CD14-positive monocyte (primary cell): ENCODE measurements at regions not wholly inside any gene's neighbourhood (a gene's known extent, or its start where the extent isn't known, plus 50 kb on each side); places are given as distances from the start of the nearest gene placed in this dataset.

ENCODE experiments used
- DNase-seq, 3 donors: peaks; one replicate each; pipeline ENCODE4 v3.0.0-alpha.2; 2011 to 2022
- H2AFZ ChIP-seq: 2 replicates; pipeline ENCODE4 v1.6.0; 2012; ENCODE audit warnings: mild to moderate bottlenecking, low read depth, low read length, inconsistent platforms; ENCODE audit not compliant: insufficient read depth, poor library complexity, severe bottlenecking
- H3K27ac ChIP-seq, 2 donors: 1 replicate in 1 of 2; 2 replicates in 1 of 2; pipeline ENCODE4 v1.5.1; 2012 to 2013; ENCODE audit warnings: low read length in 2 of 2, control low read depth in 1 of 2, inconsistent platforms in 1 of 2, low read depth in 1 of 2, mild to moderate bottlenecking in 1 of 2
- H3K27me3 ChIP-seq, 2 donors: one replicate each; pipeline versions ENCODE4 v1.6.0 to v1.6.1; 2011 to 2013; ENCODE audit warnings: low read length in 2 of 2; ENCODE audit not compliant: control insufficient read depth in 2 of 2, insufficient read depth in 2 of 2
- H3K36me3 ChIP-seq, 2 donors: replicated peaks in 1 of 2; 1 replicate in 1 of 2; 2 replicates in 1 of 2; pipeline versions ENCODE4 v1.5.1 to v1.6.1; 2012 to 2013; ENCODE audit warnings: low read length in 2 of 2, control low read depth in 1 of 2, inconsistent platforms in 1 of 2, mild to moderate bottlenecking in 1 of 2; ENCODE audit not compliant: insufficient read depth in 2 of 2, control insufficient read depth in 1 of 2
- H3K4me1 ChIP-seq, 2 donors: 1 replicate in 1 of 2; 2 replicates in 1 of 2; pipeline versions ENCODE4 v1.5.1 to v1.6.1; 2012 to 2013; ENCODE audit warnings: low read length in 2 of 2, control low read depth in 1 of 2, inconsistent platforms in 1 of 2, mild to moderate bottlenecking in 1 of 2, moderate library complexity in 1 of 2; ENCODE audit not compliant: insufficient read depth in 2 of 2, control insufficient read depth in 1 of 2
- H3K4me2 ChIP-seq: replicated peaks from 2 replicates; pipeline ENCODE3; 2012; ENCODE audit warnings: low read length, moderate library complexity, mild to moderate bottlenecking; ENCODE audit not compliant: poor library complexity, severe bottlenecking; ENCODE audit errors: extremely low read depth
- H3K4me3 ChIP-seq, 3 experiments: fragments of 200-600 bp in 1 of 3; sonication (generic) in 1 of 3; replicated peaks in 1 of 3; 1 replicate in 2 of 3; 2 replicates in 1 of 3; pipeline ENCODE4 v1.5.1; 2011 to 2013; ENCODE audit warnings: low read length in 3 of 3, mild to moderate bottlenecking in 3 of 3, control low read depth in 2 of 3, low read depth in 2 of 3, inconsistent platforms in 1 of 3, moderate library complexity in 1 of 3
- H3K79me2 ChIP-seq: 2 replicates; pipeline ENCODE4 v1.6.0; 2012; ENCODE audit warnings: mild to moderate bottlenecking, control low read depth, inconsistent platforms, low read length, moderate library complexity; ENCODE audit not compliant: insufficient read depth
- H3K9ac ChIP-seq: 2 replicates; pipeline ENCODE4 v1.6.0; 2017; ENCODE audit warnings: low read length, mild to moderate bottlenecking; ENCODE audit not compliant: insufficient read depth, poor library complexity, severe bottlenecking
- H3K9me3 ChIP-seq, 2 donors: replicated peaks in 1 of 2; 1 replicate in 1 of 2; 2 replicates in 1 of 2; pipeline versions ENCODE4 v1.5.1 to v1.6.1; 2012 to 2013; ENCODE audit warnings: low read length in 2 of 2, control low read depth in 1 of 2; ENCODE audit not compliant: control insufficient read depth in 1 of 2, insufficient read depth in 1 of 2
- H4K20me1 ChIP-seq: 2 replicates; pipeline ENCODE4 v1.6.0; 2012; ENCODE audit warnings: mild to moderate bottlenecking, low read length, control low read depth, moderate library complexity; ENCODE audit not compliant: insufficient read depth
- H3K27ac Mint-ChIP-seq, 7 donors: one replicate each; pipeline ENCODE4 v1.8.0; 2020; ENCODE audit warnings: mild to moderate bottlenecking in 7 of 7, mixed read lengths in 7 of 7, moderate library complexity in 6 of 7, inconsistent platforms in 2 of 7
- H3K27me3 Mint-ChIP-seq, 3 donors: one replicate each; pipeline ENCODE4 v1.8.0; 2021 to 2022; ENCODE audit warnings: low read depth in 3 of 3, mild to moderate bottlenecking in 3 of 3, mixed read lengths in 3 of 3, moderate library complexity in 3 of 3, inconsistent platforms in 1 of 3
- H3K36me3 Mint-ChIP-seq, 2 donors: one replicate each; pipeline ENCODE4 v1.8.0; 2020; ENCODE audit warnings: mixed read lengths in 2 of 2, inconsistent platforms in 1 of 2, mild to moderate bottlenecking in 1 of 2
- H3K4me1 Mint-ChIP-seq: one replicate; pipeline ENCODE4 v1.8.0; 2020; ENCODE audit warnings: mild to moderate bottlenecking, mixed read lengths
- H3K4me3 Mint-ChIP-seq, 2 donors: one replicate each; pipeline ENCODE4 v1.8.0; 2020; ENCODE audit warnings: mild to moderate bottlenecking in 2 of 2, mixed read lengths in 2 of 2, moderate library complexity in 1 of 2
- H3K9me3 Mint-ChIP-seq, 7 donors: one replicate each; pipeline ENCODE4 v1.8.0; 2020 to 2022; ENCODE audit warnings: mixed read lengths in 7 of 7, mild to moderate bottlenecking in 6 of 7, moderate library complexity in 6 of 7, inconsistent platforms in 2 of 7
- WGBS: methylation state at CpG from one replicate; pipeline ENCODE4 v1.1.5; 2013; ENCODE audit warnings: missing lambda C conversion rate; ENCODE audit not compliant: insufficient coverage; 5-methylcytosine and 5-hydroxymethylcytosine counted together
- intact Hi-C, 2 donors: fragments of 100-400 bp; cut with micrococcal nuclease; formaldehyde crosslinking; loops; one replicate each; pipeline versions ENCODE4 v1.15.0 to v1.15.1; 2023
- TF ChIP-seq, protein P1 (sequence below): fragments of 200-600 bp; IDR thresholded peaks from one replicate; pipeline ENCODE4 v1.8.0; 2022; ENCODE audit warnings: antibody characterized with exemption, mild to moderate bottlenecking

GRCh38 chr1:190963321-190963720, 485.7 kb upstream of the BRINP3 start:
- no CpG with 5 or more reads among the region's 2 CpGs for WGBS

DNA sequence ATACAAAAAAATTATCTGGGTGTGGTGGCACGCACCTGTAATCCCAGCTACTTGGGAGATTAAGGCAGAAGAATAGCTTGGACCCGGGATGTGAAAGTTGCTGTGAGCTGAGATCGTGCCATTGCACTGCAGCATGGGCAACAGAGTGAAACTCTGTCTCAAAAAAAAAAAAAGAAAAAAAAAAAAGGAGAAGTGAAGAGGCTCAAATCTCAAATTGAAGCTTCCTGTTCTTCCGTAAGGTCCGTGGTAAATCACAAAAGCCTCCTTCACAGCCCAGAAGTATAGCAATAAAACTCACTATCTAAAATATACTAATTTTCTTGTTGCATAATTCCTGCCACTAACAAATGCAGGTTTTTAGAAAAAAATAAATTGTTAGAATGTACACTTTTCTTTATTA, 498.2 kb upstream of the BRINP3 start:
- no peak overlapping the region for H2AFZ ChIP-seq
- no peak overlapping the region for H3K27ac ChIP-seq
- intact Hi-C loops: no loop called here
- no peak for DNase-seq
- no peaks in the 10 kb centered on the region for H3K27me3 ChIP-seq
- no peak overlapping the region for H3K4me3 ChIP-seq
- no peaks in the 10 kb centered on the region for H3K36me3 ChIP-seq
- no peaks in the 10 kb centered on the region for H3K4me1 ChIP-seq
- Mint-ChIP-seq H3K27me3 (peaks cover 0 to 2% (median 2%) of the 10 kb centered on the region in 3 donors), H3K4me3 (no peak overlapping the region), H3K36me3 (no peaks in the 10 kb centered on the region), H3K4me1 (no peaks in the 10 kb centered on the region), H3K27ac (no peak overlapping the region), H3K9me3 (peaks cover 0 to 9% (median 2%) of the 10 kb centered on the region in 7 donors)
- WGBS: 59% methylated on average over 2 of the region's 5 CpGs
- H3K9me3 ChIP-seq: peaks cover 4 to 7% of the 10 kb centered on the region in 2 donors
- H4K20me1 ChIP-seq: no peaks in the 10 kb centered on the region
- H3K79me2 ChIP-seq: no peaks in the 10 kb centered on the region
- H3K4me2 ChIP-seq: no peak overlapping the region
- TF ChIP-seq, protein P1, sequence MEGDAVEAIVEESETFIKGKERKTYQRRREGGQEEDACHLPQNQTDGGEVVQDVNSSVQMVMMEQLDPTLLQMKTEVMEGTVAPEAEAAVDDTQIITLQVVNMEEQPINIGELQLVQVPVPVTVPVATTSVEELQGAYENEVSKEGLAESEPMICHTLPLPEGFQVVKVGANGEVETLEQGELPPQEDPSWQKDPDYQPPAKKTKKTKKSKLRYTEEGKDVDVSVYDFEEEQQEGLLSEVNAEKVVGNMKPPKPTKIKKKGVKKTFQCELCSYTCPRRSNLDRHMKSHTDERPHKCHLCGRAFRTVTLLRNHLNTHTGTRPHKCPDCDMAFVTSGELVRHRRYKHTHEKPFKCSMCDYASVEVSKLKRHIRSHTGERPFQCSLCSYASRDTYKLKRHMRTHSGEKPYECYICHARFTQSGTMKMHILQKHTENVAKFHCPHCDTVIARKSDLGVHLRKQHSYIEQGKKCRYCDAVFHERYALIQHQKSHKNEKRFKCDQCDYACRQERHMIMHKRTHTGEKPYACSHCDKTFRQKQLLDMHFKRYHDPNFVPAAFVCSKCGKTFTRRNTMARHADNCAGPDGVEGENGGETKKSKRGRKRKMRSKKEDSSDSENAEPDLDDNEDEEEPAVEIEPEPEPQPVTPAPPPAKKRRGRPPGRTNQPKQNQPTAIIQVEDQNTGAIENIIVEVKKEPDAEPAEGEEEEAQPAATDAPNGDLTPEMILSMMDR: no peak
- H3K9ac ChIP-seq: no peak overlapping the region

More at GRCh38 chr1:190963321-190963720, 485.7 kb upstream of the BRINP3 start:
- Histone ChIP-seq H4K20me1 (no peaks in the 10 kb centered on the region), H3K9me3 (no peaks in the 10 kb centered on the region), H3K36me3 (no peaks in the 10 kb centered on the region), H3K27me3 (no peaks in the 10 kb centered on the region), H2AFZ (no peak overlapping the region), H3K4me3 (no peak overlapping the region), H3K9ac (no peak overlapping the region), H3K27ac (no peak overlapping the region), H3K4me2 (no peak overlapping the region), H3K4me1 (no peaks in the 10 kb centered on the region), H3K79me2 (no peaks in the 10 kb centered on the region)
- H3K4me3 Mint-ChIP-seq: no peak overlapping the region
- H3K36me3 Mint-ChIP-seq: no peaks in the 10 kb centered on the region
- no peaks in the 10 kb centered on the region for H3K9me3 Mint-ChIP-seq
- no peaks in the 10 kb centered on the region for H3K4me1 Mint-ChIP-seq
- DNase-seq: no peak
- H3K27ac Mint-ChIP-seq: no peak overlapping the region
- H3K27me3 Mint-ChIP-seq: no peaks in the 10 kb centered on the region
- intact Hi-C loops: no loop called here
- TF ChIP-seq, protein P1: no peak
